Sigmoid colon (tissue), 4 donors: ENCODE measurements at regions not wholly inside any gene's neighbourhood (a gene's known extent, or its start where the extent isn't known, plus 50 kb on each side); places are given as distances from the start of the nearest gene placed in this dataset.

Experiments
- EP300 ChIP-seq, 4 donors: sonication (generic); formaldehyde crosslinking; IDR thresholded peaks; one replicate each; pipeline ENCODE4 v1.6.1; 2017; ENCODE audit warnings: antibody characterized with exemption in 4 of 4
- POLR2A ChIP-seq, 2 donors: fragments of 450-650 bp; IDR thresholded peaks; one replicate each; pipeline ENCODE4 v1.6.1; 2016; ENCODE audit warnings: antibody characterized with exemption in 2 of 2, mild to moderate bottlenecking in 2 of 2, moderate library complexity in 2 of 2
- POLR2AphosphoS5 ChIP-seq, 4 donors: sonication (generic); formaldehyde crosslinking; IDR thresholded peaks; one replicate each; pipeline ENCODE4 v1.6.1; 2017; ENCODE audit warnings: antibody characterized with exemption in 4 of 4
- TF ChIP-seq, protein P1 (sequence below), 4 experiments: fragments of 450-650 bp in 3 of 4; fragments of 200-600 bp in 1 of 4; IDR thresholded peaks; one replicate each; pipeline ENCODE4 v1.5.1; 2016 to 2019; ENCODE audit warnings: antibody characterized with exemption in 4 of 4, mild to moderate bottlenecking in 3 of 4, moderate library complexity in 2 of 4

DNA sequence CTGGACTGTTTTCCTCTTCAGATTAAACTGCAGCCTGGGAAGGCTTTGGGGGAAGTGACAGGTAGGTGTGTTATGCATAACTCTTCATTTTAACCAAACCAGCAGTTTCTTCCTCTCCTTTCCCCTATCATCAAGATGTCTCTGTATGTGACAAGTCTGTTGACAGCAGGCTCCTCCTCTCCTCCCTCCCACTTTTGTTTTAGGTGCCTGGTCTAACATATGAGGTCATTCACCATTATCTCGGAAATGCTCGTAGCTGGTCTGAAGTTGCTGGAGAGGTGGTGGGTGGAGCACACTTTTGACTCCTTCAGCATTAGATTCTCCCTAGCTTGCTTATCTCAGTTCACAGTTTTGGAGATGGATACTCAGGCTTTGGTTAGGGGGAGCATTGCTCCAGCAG, 571.0 kb upstream of the EEF2KMT start:
- TF ChIP-seq POLR2A (IDR thresholded peaks at IDR 0.05) (no peak), POLR2AphosphoS5 (IDR thresholded peaks at IDR 0.05) (no peak), EP300 (IDR thresholded peaks at IDR 0.05) (no peak)
- TF ChIP-seq, protein P1, sequence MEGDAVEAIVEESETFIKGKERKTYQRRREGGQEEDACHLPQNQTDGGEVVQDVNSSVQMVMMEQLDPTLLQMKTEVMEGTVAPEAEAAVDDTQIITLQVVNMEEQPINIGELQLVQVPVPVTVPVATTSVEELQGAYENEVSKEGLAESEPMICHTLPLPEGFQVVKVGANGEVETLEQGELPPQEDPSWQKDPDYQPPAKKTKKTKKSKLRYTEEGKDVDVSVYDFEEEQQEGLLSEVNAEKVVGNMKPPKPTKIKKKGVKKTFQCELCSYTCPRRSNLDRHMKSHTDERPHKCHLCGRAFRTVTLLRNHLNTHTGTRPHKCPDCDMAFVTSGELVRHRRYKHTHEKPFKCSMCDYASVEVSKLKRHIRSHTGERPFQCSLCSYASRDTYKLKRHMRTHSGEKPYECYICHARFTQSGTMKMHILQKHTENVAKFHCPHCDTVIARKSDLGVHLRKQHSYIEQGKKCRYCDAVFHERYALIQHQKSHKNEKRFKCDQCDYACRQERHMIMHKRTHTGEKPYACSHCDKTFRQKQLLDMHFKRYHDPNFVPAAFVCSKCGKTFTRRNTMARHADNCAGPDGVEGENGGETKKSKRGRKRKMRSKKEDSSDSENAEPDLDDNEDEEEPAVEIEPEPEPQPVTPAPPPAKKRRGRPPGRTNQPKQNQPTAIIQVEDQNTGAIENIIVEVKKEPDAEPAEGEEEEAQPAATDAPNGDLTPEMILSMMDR (IDR thresholded peaks at IDR 0.05), result no peak
